Inferior parietal cortex (tissue), 1 donor: ENCODE measurements at regions not wholly inside any gene's neighbourhood (a gene's known extent, or its start where the extent isn't known, plus 50 kb on each side); places are given as distances from the start of the nearest gene placed in this dataset.
"Not testable (repeated sequence)": the region's sequence is repeated elsewhere in the genome, so short reads cannot be mapped to it uniquely, and the experiment has no call there.

ENCODE experiments used
- DNase-seq: peaks from one replicate; pipeline ENCODE4 v3.0.0-alpha.2; 2016; ENCODE audit errors: extremely low spot score

DNA sequence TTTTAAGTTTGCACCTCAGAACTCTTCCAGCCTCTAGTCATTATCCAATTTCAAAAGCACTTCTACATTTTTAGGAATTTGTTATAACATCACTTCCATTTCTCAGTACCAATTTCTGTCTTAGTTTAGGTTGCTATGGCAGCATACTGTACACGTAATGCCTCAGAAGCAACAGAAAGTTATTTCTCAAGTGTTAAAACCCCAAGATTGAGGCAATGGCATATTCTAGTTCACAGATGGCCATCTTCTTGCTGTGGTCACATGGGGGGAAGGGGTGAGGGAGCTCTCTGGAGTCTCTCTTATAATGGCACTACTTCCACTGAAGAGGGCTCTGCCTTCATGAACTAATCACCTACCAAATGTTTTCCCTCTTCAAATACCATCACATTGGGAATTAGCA, 220.3 kb upstream of the CTSO start:
- no peak for DNase-seq

DNA sequence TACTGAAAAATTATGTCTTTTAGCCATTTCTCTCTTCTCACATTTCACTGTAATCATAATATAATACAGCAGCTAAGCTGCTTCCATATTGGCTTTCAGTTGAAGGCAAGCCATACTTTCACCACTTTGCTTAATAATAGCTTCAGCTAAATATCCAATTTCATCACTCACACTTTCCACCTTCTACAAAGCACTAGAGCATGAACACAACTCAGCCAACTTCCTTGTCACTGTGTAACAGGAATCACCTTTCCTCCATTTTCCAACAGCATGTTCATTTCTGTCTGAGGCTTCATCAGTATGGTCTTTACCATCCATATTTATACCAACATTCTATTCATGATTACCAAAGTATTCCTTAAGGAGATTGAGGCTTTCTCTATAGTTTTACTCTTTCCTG, 219.8 kb upstream of the CTSO start:
- no peak for DNase-seq

GRCh38 chr4:156169861-156170260, 216.2 kb upstream of the CTSO start:
- no peak for DNase-seq

GRCh38 chr4:156169011-156169410, 215.3 kb upstream of the CTSO start:
- DNase-seq = peak; percentile 48

DNA sequence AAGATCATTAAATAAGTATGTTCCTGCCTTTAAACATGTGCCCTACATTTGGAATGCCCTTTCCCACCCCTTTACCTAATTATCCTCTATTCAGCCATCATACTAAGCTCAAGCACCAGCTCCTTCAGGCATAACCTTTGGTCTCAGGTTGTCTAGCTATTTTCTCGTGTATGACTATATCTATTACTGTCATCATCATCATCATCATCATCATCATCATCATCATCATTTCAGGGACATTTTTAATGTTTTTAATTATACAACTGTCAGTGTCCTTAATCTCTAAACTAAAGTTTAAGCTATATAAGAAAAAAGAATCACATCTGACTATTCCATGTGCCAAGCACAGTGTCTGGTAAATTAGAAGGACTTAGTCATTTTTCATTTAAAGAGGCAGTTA, 214.6 kb upstream of the CTSO start:
- DNase-seq = no peak

DNA sequence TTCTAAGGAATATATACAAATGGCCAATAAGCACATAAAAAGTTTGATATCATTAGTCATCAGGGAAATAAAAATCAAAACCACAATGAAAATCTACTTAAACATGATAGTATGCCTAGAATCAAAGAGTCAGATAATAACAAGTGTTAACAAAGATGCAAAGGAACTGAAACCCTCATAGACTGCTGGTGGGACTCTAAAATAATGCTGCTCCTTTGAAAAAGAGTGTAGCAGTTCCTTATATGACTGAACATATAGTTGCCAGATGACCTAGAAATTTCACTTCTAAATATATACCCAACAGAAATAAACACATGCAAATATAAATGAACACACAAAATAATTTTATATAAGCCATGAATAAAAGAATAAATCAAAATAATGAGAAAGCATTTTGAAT, 205.1 kb upstream of the CTSO start:
- no peak for DNase-seq

DNA sequence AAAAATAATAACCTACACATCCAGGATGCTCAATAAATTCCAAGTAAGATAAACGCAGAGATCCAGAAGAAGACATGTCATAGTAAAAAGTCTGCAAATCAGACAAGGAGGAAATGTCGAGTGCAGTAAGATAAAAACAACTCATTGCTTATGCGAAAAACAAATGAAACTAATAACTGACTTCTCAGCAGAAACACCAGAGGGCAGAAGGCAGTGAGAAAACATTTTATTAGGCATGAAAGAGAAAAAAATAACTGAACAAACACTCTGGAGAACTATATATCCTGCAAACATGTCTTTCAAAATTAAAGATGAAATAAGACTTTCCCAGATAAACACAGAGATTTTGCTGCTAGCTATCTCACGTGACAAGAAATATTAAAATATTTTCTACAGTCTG, 201.3 kb upstream of the CTSO start:
- no peak for DNase-seq

GRCh38 chr4:156146571-156146970, 192.9 kb upstream of the CTSO start:
- no peak for DNase-seq

DNA sequence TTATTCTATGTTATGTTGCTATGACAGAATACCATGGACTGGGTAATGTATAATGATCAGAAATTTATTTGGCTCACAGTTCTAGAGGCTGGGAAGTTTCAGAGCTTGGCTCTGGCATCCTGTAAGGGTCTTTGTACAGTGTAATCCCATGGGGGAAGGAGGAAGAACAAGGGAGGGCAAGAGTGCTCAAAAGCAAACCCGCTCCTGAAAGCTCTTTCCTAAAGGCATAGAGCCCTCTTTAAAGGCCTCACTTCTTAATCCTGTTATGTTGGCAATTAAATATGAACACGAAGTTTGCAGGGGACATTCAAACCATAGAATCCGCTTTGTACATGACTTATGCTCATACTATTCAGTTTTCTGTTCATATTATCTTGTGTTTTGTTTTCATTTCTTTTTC, 191.3 kb upstream of the CTSO start:
- DNase-seq = no peak

- no peak for DNase-seq
Measured at GRCh38 chr4:156138781-156139280, 185.2 kb upstream of the CTSO start.

DNA sequence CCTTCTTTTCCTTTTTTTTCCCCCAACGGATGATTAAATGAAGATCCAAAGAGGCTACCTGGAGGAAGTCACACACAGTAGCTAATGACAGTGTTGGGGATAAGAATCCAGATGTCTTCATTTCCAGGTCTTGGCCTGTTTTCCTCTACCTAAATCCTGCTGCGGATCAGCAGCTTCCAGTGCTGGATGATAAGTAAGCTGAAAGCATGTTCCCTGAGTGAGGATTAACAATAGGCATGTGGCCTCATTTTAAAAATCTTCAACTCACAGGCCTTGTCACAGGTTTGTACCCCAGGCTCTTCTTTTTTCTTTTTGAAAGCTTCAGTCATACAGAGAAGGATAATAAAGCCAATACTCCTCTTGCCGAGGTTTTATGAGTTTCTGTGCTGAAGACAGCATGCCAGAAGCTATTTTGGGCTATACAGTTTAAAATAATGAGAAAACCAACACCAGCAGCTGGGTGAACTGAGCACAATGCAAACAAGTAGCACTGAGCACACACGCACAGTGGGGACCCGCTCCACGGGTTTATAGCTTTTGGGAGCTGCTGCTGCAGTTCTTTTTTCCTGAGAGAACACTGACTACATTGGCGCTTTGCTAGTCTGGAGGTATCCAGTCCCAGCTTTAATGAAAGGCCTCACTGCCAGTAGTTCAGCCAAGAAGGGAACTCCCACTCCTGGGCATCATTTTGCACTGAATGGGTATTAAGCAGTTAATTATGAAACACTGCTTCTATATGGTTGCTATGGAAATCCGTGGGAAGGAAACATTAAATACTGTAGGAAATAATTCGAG, 184.2 kb upstream of the CTSO start:
- peak; percentile 32 for DNase-seq

- DNase-seq = no peak
Measured at GRCh38 chr4:156132196-156132595, 178.5 kb upstream of the CTSO start.

DNA sequence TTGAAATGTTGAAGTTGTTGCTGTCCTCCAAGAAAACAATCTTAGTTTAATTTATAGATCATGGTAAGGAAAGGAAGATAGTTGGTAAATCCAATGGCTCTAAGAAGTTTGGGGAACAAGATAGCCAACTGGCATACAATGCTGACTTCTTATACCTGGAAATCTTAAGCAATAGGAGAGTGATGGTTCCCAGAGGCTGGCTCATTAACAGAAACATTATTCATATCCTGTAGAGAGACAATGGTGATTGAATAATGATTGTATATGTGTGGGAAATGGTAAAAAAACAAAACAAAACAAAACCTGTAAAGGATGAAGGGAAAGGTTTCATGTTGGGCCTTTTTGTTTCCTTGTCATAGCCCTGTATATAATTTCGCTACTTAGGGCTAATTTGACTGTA, 174.9 kb upstream of the CTSO start:
- no peak for DNase-seq

GRCh38 chr4:156118507-156119220, 165.0 kb upstream of the CTSO start:
- no peak for DNase-seq

GRCh38 chr4:156117743-156118142, 164.1 kb upstream of the CTSO start:
- no peak for DNase-seq

DNA sequence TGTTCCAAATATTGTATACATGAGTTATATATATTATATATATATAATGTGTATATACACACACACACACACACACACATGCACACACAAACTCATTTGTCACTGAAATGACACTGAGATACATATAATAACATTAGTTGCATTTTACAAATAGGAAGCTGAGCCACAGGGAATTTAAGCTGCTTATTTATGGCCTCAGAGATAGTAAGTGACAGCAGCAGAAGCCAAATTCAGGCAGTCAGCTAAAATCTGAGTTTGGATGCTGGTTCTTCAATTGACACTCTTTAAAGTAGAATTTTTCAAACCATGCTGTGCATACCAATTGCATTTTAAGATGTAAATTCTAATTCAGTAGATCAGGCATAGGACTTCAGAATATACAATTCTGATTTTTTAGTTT, 163.3 kb upstream of the CTSO start:
- no peak for DNase-seq

DNA sequence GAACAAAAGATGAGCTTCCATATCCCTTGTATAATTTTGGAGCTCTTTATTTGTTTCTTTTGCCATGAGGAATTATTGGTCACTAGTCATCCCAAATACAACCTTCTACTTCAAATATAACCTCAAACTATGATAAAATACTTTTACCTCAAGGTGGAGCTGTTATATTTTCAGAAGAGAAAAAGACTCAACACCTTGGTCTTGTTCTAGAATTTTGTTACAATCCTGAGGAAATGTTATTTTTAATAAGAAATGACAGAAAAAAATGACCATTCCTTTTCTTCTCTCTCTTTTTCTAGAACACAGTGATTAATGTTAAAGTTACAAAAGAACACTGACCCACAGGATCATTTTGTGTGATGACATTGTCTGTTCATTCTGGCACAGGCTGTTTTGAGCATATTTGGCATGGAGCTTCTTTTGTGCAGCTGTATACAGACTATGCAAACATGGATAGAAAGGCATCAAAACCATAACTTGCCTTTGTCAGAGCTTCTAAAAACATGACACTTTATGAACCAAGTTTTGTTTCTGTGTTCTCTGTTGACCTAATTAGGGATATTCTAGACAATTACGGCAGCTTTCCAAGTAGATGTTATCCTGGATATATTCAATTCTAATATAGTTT, 159.6 kb upstream of the CTSO start:
- DNase-seq = peak; percentile 22

- no peak for DNase-seq
Measured at GRCh38 chr4:156111686-156112085, 158.0 kb upstream of the CTSO start.

- DNase-seq = no peak
Measured at GRCh38 chr4:156109943-156110900, 156.6 kb upstream of the CTSO start.

- DNase-seq = not testable (repeated sequence)
Measured at GRCh38 chr4:156109087-156109486, 155.4 kb upstream of the CTSO start.

- DNase-seq = no peak
Measured at GRCh38 chr4:156103311-156103710, 149.6 kb upstream of the CTSO start.

GRCh38 chr4:156102411-156102810, 148.7 kb upstream of the CTSO start:
- DNase-seq = no peak
